Neural cell (in vitro differentiated cells): ENCODE measurements at regions not wholly inside any gene's neighbourhood (a gene's known extent, or its start where the extent isn't known, plus 50 kb on each side); places are given as distances from the start of the nearest gene placed in this dataset.

Experiments
- H2AFZ ChIP-seq: fragments of 200-600, 300-800 bp; sonication (generic), shearing (Covaris generic); 2 replicates; pipeline ENCODE4 v1.6.0; 2014; ENCODE audit warnings: low read depth, mild to moderate bottlenecking, antibody characterized with exemption, low read length, moderate library complexity
- H3F3A ChIP-seq: fragments of 200-600 bp; shearing (Covaris generic); 2 replicates; pipeline ENCODE4 v1.6.1; 2016; ENCODE audit warnings: mild to moderate bottlenecking, moderate library complexity, mixed read lengths, antibody characterized with exemption, low read length; ENCODE audit not compliant: insufficient read depth, poor library complexity, severe bottlenecking
- H3K27ac ChIP-seq: fragments of 200-600, 300-800 bp; sonication (generic), shearing (Covaris generic); 2 replicates; pipeline ENCODE4 v1.5.1; 2014; ENCODE audit warnings: mild to moderate bottlenecking, low read length, moderate library complexity
- H3K27me3 ChIP-seq: fragments of 300-800, 200-600 bp; sonication (generic), shearing (Covaris generic); 2 replicates; pipeline ENCODE4 v1.6.0; 2014; ENCODE audit warnings: mild to moderate bottlenecking, low read depth, low read length, moderate library complexity; ENCODE audit not compliant: insufficient read depth
- H3K36me3 ChIP-seq: fragments of 300-800, 200-600 bp; sonication (generic), shearing (Covaris generic); 2 replicates; pipeline ENCODE4 v1.5.1; 2014; ENCODE audit warnings: mild to moderate bottlenecking, antibody characterized with exemption, low read length, moderate library complexity; ENCODE audit not compliant: insufficient read depth
- H3K4me2 ChIP-seq: fragments of 300-800, 200-600 bp; sonication (generic), shearing (Covaris generic); 2 replicates; pipeline ENCODE4 v1.6.0; 2014; ENCODE audit warnings: mild to moderate bottlenecking, low read length
- H3K4me3 ChIP-seq: fragments of 300-800, 200-600 bp; sonication (generic), shearing (Covaris generic); 2 replicates; pipeline ENCODE4 v1.5.1; 2014; ENCODE audit warnings: mild to moderate bottlenecking, low read length, moderate library complexity
- H3K79me2 ChIP-seq: fragments of 200-600 bp; shearing (Covaris generic); replicated peaks from 2 replicates; pipeline ENCODE4 v1.6.0; 2014; ENCODE audit warnings: mild to moderate bottlenecking, low read length, moderate library complexity; ENCODE audit not compliant: insufficient read depth
- H3K9ac ChIP-seq: fragments of 300-800, 200-600 bp; sonication (generic), shearing (Covaris generic); 2 replicates; pipeline ENCODE4 v1.6.1; 2016; ENCODE audit warnings: mild to moderate bottlenecking, low read length, mixed read lengths
- H3K9me2 ChIP-seq: fragments of 200-600 bp; shearing (Covaris generic); 2 replicates; pipeline ENCODE4 v1.6.1; 2016; ENCODE audit warnings: mild to moderate bottlenecking, low read length, mixed read lengths; ENCODE audit not compliant: insufficient read depth
- H3K9me3 ChIP-seq: fragments of 200-600, 300-800 bp; sonication (generic), shearing (Covaris generic); 2 replicates; pipeline ENCODE4 v1.6.1; 2016; ENCODE audit warnings: mild to moderate bottlenecking, mixed run types, low read length, moderate library complexity, mixed read lengths
- H4K20me1 ChIP-seq: fragments of 200-600 bp; shearing (Covaris generic); 2 replicates; pipeline ENCODE4 v1.6.1; 2016; ENCODE audit warnings: mild to moderate bottlenecking, mixed run types; ENCODE audit not compliant: insufficient read depth
- EP300 ChIP-seq: fragments of 450-650 bp; conservative IDR thresholded peaks from 2 replicates; pipeline ENCODE4 v1.6.1; 2014; ENCODE audit warnings: antibody characterized with exemption, mild to moderate bottlenecking, moderate library complexity; ENCODE audit not compliant: poor library complexity, severe bottlenecking
- EZH2 ChIP-seq: fragments of 200-600, 300-800 bp; shearing (Covaris generic), sonication (generic); IDR thresholded peaks from 2 replicates; pipeline ENCODE4 v1.6.1; 2014; ENCODE audit warnings: antibody characterized with exemption, low read length, borderline replicate concordance, mild to moderate bottlenecking; ENCODE audit not compliant: insufficient read depth, poor library complexity, severe bottlenecking
- MXI1 ChIP-seq: fragments of 450-650 bp; conservative IDR thresholded peaks from 2 replicates; pipeline ENCODE4 v1.6.1; 2014; ENCODE audit warnings: antibody characterized with exemption, mild to moderate bottlenecking; ENCODE audit not compliant: poor library complexity, severe bottlenecking
- POLR2AphosphoS5 ChIP-seq: IDR thresholded peaks from 2 replicates; pipeline ENCODE4 v1.6.1; 2012
- RAD21 ChIP-seq: fragments of 450-650 bp; conservative IDR thresholded peaks from 2 replicates; pipeline ENCODE4 v1.6.1; 2014; ENCODE audit warnings: antibody characterized with exemption, mild to moderate bottlenecking, moderate library complexity
- SMC3 ChIP-seq: fragments of 450-650 bp; conservative IDR thresholded peaks from 2 replicates; pipeline ENCODE4 v1.6.1; 2014; ENCODE audit warnings: antibody characterized with exemption, mild to moderate bottlenecking, moderate library complexity; ENCODE audit not compliant: poor library complexity
- TAF1 ChIP-seq: IDR thresholded peaks from 2 replicates; pipeline ENCODE4 v1.6.1; 2012; ENCODE audit warnings: low read depth
- TF ChIP-seq, protein P1 (sequence below): IDR thresholded peaks from 2 replicates; pipeline ENCODE4 v1.6.1; 2012; ENCODE audit warnings: borderline replicate concordance
- TF ChIP-seq, protein P2 (sequence below): fragments of 450-650 bp; IDR thresholded peaks from 2 replicates; pipeline ENCODE4 v1.5.1; 2014; ENCODE audit warnings: antibody characterized with exemption, mild to moderate bottlenecking, moderate library complexity; ENCODE audit not compliant: poor library complexity, severe bottlenecking

DNA sequence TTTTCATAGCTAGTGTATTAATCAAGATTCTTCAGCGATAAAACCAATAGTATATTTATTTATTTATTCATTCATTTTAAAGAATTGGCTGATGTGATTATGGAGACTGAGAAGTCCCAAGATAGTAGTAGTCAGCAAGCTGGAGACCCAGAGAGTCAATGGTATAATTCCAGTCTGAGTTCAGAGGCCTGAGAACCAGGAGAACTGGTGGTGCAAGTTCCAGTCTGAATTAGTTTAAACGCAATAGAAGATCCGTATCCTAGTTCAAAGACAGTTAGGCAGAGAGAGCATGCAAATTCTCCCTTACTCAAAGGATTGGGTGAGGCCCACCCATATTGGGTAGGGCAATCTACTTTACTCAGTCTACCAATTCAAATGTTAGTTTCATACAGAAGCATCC lies 364.2 kb upstream of the RPS23 start:
- H3K27me3 ChIP-seq = no peaks in the 10 kb centered on the region
- peak overlapping the region; percentile 51 for H3K9ac ChIP-seq
- TF ChIP-seq RAD21 (no peak), POLR2AphosphoS5 (no peak), TAF1 (no peak), EZH2 (no peak), MXI1 (no peak), SMC3 (no peak), EP300 (no peak)
- TF ChIP-seq, protein P1, sequence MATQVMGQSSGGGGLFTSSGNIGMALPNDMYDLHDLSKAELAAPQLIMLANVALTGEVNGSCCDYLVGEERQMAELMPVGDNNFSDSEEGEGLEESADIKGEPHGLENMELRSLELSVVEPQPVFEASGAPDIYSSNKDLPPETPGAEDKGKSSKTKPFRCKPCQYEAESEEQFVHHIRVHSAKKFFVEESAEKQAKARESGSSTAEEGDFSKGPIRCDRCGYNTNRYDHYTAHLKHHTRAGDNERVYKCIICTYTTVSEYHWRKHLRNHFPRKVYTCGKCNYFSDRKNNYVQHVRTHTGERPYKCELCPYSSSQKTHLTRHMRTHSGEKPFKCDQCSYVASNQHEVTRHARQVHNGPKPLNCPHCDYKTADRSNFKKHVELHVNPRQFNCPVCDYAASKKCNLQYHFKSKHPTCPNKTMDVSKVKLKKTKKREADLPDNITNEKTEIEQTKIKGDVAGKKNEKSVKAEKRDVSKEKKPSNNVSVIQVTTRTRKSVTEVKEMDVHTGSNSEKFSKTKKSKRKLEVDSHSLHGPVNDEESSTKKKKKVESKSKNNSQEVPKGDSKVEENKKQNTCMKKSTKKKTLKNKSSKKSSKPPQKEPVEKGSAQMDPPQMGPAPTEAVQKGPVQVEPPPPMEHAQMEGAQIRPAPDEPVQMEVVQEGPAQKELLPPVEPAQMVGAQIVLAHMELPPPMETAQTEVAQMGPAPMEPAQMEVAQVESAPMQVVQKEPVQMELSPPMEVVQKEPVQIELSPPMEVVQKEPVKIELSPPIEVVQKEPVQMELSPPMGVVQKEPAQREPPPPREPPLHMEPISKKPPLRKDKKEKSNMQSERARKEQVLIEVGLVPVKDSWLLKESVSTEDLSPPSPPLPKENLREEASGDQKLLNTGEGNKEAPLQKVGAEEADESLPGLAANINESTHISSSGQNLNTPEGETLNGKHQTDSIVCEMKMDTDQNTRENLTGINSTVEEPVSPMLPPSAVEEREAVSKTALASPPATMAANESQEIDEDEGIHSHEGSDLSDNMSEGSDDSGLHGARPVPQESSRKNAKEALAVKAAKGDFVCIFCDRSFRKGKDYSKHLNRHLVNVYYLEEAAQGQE = no peak
- TF ChIP-seq, protein P2, sequence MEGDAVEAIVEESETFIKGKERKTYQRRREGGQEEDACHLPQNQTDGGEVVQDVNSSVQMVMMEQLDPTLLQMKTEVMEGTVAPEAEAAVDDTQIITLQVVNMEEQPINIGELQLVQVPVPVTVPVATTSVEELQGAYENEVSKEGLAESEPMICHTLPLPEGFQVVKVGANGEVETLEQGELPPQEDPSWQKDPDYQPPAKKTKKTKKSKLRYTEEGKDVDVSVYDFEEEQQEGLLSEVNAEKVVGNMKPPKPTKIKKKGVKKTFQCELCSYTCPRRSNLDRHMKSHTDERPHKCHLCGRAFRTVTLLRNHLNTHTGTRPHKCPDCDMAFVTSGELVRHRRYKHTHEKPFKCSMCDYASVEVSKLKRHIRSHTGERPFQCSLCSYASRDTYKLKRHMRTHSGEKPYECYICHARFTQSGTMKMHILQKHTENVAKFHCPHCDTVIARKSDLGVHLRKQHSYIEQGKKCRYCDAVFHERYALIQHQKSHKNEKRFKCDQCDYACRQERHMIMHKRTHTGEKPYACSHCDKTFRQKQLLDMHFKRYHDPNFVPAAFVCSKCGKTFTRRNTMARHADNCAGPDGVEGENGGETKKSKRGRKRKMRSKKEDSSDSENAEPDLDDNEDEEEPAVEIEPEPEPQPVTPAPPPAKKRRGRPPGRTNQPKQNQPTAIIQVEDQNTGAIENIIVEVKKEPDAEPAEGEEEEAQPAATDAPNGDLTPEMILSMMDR = no peak
- no peaks in the 10 kb centered on the region for H3K9me3 ChIP-seq
- H2AFZ ChIP-seq = no peak overlapping the region
- H3F3A ChIP-seq = peaks cover 11% of the 10 kb centered on the region
- no peaks in the 10 kb centered on the region for H3K36me3 ChIP-seq
- H3K79me2 ChIP-seq = peaks cover 26% of the 10 kb centered on the region
- no peak overlapping the region for H3K4me3 ChIP-seq
- no peaks in the 10 kb centered on the region for H4K20me1 ChIP-seq
- H3K4me2 ChIP-seq = no peak overlapping the region
- peak overlapping the region; percentile 96 for H3K27ac ChIP-seq
- no peaks in the 10 kb centered on the region for H3K9me2 ChIP-seq

DNA sequence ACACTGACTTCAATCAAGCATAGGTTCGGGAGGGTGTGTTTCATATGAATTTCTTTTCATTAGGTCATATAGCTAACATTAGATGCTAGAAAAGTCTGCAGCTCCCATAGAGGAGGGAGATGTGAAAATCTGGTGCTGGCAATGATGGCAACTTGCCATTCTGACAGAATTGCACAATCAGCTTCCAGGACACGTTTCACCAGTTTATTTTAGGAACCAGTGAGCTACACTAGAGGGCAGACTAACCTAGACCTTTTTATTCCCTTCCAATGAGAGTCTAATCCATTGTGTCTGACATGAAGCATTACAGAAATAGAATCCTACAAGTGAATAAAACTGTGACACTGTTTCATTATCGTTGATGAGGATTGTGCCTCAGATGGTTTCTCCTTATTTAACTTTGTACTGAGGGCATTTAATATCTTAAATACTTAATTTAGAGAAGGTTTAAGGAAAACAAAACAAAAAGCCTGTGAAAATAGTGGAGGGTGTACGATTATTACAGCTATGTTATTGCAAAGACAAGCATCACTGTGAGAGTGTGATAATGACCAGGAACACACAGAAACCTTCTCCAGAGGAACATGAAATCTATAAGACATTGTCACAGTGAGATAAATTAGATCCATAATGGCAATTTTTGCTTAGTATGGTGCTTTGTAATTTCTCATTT lies 363.3 kb upstream of the RPS23 start:
- no peaks in the 10 kb centered on the region for H3K9me2 ChIP-seq
- H3K27ac ChIP-seq = peak overlapping the region; percentile 96
- H2AFZ ChIP-seq = no peak overlapping the region
- no peaks in the 10 kb centered on the region for H3K9me3 ChIP-seq
- H3F3A ChIP-seq = peaks cover 11% of the 10 kb centered on the region
- H4K20me1 ChIP-seq = no peaks in the 10 kb centered on the region
- no peaks in the 10 kb centered on the region for H3K36me3 ChIP-seq
- H3K4me2 ChIP-seq = peak overlapping the region; percentile 9
- TF ChIP-seq TAF1 (no peak), MXI1 (no peak), POLR2AphosphoS5 (no peak), SMC3 (peak; percentile 95), RAD21 (peak; percentile 97), EP300 (peak; percentile 79), EZH2 (no peak)
- TF ChIP-seq, protein P1 = peak; percentile 50
- TF ChIP-seq, protein P2 = peak; percentile 94
- H3K4me3 ChIP-seq = peak overlapping the region; percentile 4
- H3K27me3 ChIP-seq = no peaks in the 10 kb centered on the region
- H3K79me2 ChIP-seq = peaks cover 18% of the 10 kb centered on the region
- H3K9ac ChIP-seq = peak overlapping the region; percentile 51
